NB4 (cell line): ENCODE measurements at regions not wholly inside any gene's neighbourhood (a gene's known extent, or its start where the extent isn't known, plus 50 kb on each side); places are given as distances from the start of the nearest gene placed in this dataset.

Source experiments
- MYC ChIP-seq: IDR thresholded peaks from 2 replicates; pipeline ENCODE4 v1.6.1; 2011; ENCODE audit warnings: low read depth, low read length
- POLR2A ChIP-seq: IDR thresholded peaks from 2 replicates; pipeline ENCODE4 v1.6.1; 2011; ENCODE audit warnings: mild to moderate bottlenecking; ENCODE audit not compliant: insufficient read length; ENCODE audit errors: extremely low read depth
- TF ChIP-seq, protein P1 (sequence below): IDR thresholded peaks from 2 replicates; pipeline ENCODE4 v1.6.1; 2011; ENCODE audit warnings: low read depth, low read length

DNA sequence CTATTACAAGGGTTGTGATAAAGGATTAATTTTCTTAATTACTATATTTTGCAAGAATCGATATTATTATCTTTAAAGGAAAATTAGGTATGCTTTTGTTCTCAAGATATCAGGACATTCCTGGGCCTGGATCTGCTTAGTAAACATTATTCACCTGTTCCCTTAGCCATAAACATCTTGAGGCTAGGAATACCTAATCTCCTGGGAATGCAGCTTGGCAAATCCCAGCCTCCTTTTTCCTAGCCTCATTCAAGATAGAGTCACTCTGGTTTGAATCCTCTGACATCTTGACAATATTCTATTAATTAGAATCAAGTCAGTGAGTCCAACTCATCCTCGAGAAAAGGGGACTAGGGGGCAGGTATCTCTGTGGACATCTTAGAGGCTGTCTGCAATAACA, 327.1 kb downstream of the STIM2 start:
- TF ChIP-seq MYC (no peak), POLR2A (no peak)
- TF ChIP-seq, protein P1, sequence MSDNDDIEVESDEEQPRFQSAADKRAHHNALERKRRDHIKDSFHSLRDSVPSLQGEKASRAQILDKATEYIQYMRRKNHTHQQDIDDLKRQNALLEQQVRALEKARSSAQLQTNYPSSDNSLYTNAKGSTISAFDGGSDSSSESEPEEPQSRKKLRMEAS, result no peak
